T-helper 2 cell (primary cell): ENCODE measurements at regions not wholly inside any gene's neighbourhood (a gene's known extent, or its start where the extent isn't known, plus 50 kb on each side); places are given as distances from the start of the nearest gene placed in this dataset.

ENCODE experiments used
- DNase-seq, 5 experiments: peaks; one replicate each; pipeline versions ENCODE4 v3.0.0 to v3.0.0-alpha.2; 2012 to 2022

GRCh38 chr2:153818242-153818641 is 53.5 kb upstream of the GALNT13 start:
- DNase-seq = no peak

GRCh38 chr2:153819074-153819473 is 52.6 kb upstream of the GALNT13 start:
- DNase-seq = no peak

- no peak for DNase-seq
Measured at GRCh38 chr2:153819501-153819900, 52.2 kb upstream of the GALNT13 start.
